ENCODE measurements at regions not wholly inside any gene's neighbourhood (a gene's known extent, or its start where the extent isn't known, plus 50 kb on each side); places are given as distances from the start of the nearest gene placed in this dataset.

- no peak for DNase-seq (ENCODE audit: low spot score)
Observed at GRCh38 chr1:83581747-83582146, 417.2 kb downstream of the TTLL7 start.

DNA sequence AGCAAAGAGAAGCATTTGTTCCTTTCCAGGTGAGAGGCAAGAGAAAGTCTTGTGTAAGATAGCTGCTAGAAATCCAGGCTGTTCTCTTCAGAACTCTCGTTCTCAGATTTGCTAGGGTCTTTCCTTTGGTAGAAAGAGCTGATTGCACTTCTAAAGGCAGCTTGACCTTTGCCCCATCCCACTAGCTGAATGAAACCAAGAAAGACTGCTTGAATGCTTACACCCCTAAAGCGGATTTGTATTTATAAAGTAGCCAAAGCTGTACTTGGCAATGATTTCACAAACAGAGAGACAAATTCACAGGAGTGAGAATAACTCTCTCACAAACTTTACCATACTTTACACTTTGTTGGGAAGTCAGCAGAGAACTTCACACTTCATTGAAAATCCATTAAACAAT, 424.1 kb downstream of the TTLL7 start:
- no peak for DNase-seq (ENCODE audit: low spot score)

- DNase-seq (ENCODE audit: low spot score): no peak
Observed at GRCh38 chr1:83573776-83574175, 425.2 kb downstream of the TTLL7 start.

- DNase-seq (ENCODE audit: low spot score): no peak
Observed at GRCh38 chr1:83571536-83571935, 427.4 kb downstream of the TTLL7 start.

DNA sequence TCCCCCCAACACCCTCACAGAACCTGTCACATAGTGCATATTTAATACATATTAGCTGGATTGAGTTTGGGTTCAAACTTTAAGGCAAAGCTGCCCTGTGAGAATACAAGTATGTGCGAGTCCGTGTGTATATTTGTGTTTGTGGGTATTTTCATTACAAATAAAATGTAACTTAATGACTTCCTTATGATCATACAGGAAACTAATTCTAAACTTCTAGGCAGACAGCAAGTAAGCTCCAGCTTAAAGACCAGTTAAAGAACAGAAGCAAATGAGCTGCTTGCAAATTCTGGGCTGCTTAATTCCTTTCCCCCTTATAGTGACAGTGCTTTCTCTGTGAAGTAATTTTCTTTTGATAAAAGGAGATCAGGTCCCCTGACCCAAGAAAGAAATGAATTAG, 437.6 kb downstream of the TTLL7 start:
- DNase-seq (ENCODE audit: low spot score): no peak

DNA sequence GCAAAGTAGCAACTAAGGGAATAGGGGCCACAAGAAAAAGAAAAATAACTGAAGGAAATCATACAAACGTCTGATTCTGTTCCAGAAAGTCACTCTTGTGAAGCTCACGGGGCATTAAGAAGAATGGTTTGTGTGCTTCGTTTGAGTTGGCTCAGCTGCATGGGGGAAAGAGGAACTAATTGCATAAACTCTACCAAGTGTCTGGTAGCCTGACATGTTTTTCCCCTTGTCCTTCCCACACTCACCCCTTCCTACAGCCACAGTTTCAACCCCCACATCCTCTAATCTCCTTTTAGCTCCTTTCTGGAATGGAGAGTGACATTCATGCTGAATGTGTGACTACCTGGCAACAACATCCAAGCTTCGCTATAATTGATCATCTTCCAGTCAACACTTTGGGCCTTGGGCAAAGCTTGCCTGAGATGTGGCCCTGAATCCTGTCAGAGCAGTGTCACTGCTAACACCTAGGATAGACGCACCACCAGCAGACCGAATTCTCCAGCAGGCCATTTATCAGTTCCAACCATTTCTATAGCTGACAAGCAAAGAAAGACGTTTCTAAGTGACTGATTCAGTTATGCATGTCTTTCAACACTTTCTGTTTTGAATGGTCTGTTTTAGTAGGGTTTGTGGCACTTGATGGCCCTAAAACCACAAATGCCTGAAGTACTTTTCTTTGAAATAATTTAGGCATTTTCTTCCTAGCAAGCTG, 439.6 kb downstream of the TTLL7 start:
- no peak for DNase-seq (ENCODE audit: low spot score)

GRCh38 chr1:83555871-83556270, 443.1 kb downstream of the TTLL7 start:
- DNase-seq (ENCODE audit: low spot score): no peak

DNA sequence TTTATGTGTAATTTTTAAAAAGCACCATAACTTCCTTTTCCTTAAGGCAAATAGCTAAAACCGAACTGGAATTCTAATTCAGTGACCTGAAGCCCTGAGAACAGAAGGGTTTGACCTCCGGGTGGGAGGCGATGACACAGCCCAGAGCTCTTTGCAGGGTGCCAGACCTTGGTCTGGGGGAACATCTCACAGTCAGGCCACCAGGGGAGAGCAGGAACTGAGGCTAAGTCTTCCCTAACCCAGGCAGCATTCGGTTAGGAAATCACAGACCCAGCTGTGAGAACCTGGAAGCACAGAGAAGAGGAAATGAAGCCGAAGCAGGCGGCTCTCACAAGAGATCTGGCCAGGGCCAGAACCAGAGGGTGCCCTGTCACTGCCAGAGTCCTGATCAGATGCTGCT, 444.8 kb downstream of the TTLL7 start:
- no peak for DNase-seq (ENCODE audit: low spot score)

GRCh38 chr1:83552820-83553219, 446.1 kb downstream of the TTLL7 start:
- no peak for DNase-seq (ENCODE audit: low spot score)

DNA sequence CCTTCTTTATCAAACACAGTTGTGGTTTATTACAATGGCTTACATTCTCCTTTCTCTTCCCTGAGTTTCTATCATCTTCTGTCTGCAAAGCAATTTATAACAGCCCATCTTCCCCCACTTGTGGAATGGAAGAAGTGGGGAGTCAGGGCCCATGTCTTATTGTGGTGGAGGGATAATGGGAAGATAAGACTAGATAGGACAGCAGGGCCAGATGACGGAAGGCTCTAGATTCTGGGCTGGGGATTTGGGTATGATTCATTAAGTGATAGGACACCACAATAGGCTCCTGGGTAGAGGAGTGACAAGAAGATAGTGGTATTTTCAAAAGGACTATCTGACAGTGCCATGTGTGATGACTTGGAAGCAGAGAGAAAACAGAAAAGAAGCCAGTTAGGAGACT, 450.6 kb downstream of the TTLL7 start:
- no peak for DNase-seq (ENCODE audit: low spot score)

DNA sequence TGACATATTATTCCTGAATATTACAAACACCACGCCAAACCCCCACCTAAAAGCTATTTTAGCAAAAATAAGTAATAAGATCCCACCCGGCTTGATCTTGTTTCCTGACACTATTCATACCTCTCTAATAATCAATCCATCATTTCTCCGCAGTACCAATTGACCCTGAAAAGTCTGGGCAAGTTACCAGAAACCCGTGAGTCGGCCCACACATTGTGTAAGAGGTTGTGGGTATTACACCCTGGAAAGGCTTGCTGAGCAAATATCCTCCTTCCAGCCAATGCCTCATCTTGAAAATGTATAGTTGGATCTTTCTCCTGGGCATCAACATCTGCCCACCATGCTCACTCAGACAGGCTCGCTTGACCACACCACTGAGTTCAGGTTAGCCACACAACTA, 451.0 kb downstream of the TTLL7 start:
- no peak for DNase-seq (ENCODE audit: low spot score)

GRCh38 chr1:83546874-83547273, 452.1 kb downstream of the TTLL7 start:
- no peak for DNase-seq (ENCODE audit: low spot score)

- DNase-seq (ENCODE audit: low spot score): no peak
Observed at GRCh38 chr1:83545066-83545862, 453.7 kb downstream of the TTLL7 start.

- no peak for DNase-seq (ENCODE audit: low spot score)
Observed at GRCh38 chr1:83543222-83543973, 455.5 kb downstream of the TTLL7 start.

- no peak for DNase-seq (ENCODE audit: low spot score)
Observed at GRCh38 chr1:83531521-83532309, 467.2 kb downstream of the TTLL7 start.

DNA sequence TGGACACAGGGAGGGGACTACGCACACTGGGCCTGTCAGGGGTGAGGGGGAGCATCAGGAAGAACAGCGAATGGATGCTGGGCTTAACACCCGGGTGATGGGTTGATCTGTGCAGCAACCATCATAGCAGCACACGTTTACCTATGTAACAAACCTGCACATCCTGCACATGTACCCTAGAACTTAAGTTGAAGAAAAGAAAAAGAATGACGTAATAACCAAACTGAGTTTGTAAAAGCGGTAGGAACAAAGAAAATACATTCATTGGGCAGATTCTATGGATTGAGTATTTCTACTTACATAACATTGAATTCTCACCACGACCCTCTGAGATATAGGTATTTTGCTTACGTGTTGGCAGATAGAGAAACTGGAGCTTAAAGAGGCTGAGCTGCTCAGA, 468.4 kb downstream of the TTLL7 start:
- DNase-seq (ENCODE audit: low spot score): no peak

DNA sequence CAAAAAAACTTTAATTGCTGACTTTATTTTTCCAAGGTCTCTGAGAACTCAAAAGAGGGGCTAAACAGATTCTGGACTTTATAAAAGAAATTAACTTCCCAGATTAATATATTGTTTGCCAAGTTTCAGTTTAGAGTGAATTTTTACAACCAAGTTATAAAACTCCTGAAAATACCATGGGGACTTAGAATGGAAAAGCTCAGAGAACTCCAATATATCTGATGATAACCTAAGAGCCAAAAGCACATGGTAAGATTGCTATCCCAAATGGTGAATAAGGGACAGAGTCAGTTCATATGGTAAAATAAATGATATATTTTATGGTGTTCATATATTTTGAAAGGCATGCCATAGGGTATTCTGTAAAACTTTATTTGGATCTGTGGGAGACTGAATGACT, 470.9 kb downstream of the TTLL7 start:
- no peak for DNase-seq (ENCODE audit: low spot score)

DNA sequence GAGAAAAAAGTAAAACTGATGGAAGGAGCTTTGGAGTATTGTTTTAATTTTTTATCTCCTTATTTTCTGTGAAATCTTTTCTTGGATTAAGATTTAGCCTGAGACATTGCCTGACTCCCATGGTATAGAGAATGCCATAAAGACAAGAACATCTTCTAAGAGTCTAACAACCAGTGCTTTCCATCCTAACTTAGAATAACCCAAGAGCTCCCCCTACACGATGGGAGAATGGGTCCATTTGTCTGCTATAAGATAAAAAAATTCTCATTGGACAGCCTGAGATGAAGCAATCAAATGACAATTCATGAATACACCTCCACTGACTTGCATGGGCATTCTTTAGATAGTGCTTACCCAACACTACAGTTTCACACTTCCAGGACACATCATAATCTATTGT, 478.1 kb downstream of the TTLL7 start:
- DNase-seq (ENCODE audit: low spot score): no peak

GRCh38 chr1:83516369-83516768, 482.6 kb downstream of the TTLL7 start:
- DNase-seq (ENCODE audit: low spot score): no peak

DNA sequence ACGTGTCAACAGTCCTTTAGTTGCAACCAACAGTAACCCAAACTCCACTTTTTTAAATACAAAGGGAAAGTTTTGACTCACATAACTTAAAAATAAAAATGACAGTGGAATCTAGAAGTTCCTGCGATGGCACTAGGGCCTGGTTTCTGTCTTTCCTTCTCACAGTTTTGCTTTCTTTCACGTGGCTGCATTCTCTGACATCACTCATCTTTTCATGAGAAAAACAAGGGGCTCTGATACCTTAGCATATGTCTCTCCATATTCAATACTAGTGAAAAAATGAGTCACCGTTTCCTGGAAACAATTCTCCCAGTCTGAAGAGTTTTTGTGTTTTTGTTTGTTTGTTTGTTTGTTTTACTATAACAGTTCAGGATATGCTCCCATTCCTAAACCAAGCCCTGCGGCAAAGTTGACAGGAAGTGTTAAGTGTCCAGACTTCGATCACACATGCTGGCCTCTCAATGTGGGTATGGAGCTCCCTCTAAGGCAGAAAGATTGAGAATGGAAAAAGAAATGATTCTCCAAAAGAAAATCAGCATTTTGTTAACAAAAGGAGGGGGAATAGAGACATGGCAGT, 483.3 kb downstream of the TTLL7 start:
- DNase-seq (ENCODE audit: low spot score): no peak

GRCh38 chr1:83512373-83513193, 486.3 kb downstream of the TTLL7 start:
- no peak for DNase-seq (ENCODE audit: low spot score)

Measured in putamen (tissue), 1 donor.